DMS153 treated with DMSO at 0.1 percent for 48 hours (cell line): ENCODE measurements at regions not wholly inside any gene's neighbourhood (a gene's known extent, or its start where the extent isn't known, plus 50 kb on each side); places are given as distances from the start of the nearest gene placed in this dataset.

Experiments
- DNase-seq: peaks from one replicate; lab custom pipeline; 2025; ENCODE audit not compliant: unreplicated experiment; lab: John Stamatoyannopoulos, UW

- DNase-seq, result no peak
Measured at GRCh38 chr12:132408626-132409494, 79.5 kb upstream of the GALNT9 start.

GRCh38 chr12:132407992-132408391 lies 78.6 kb upstream of the GALNT9 start:
- DNase-seq, result no peak

- peak; percentile 59 for DNase-seq
Measured at GRCh38 chr12:132407451-132407961, 78.1 kb upstream of the GALNT9 start.

DNA sequence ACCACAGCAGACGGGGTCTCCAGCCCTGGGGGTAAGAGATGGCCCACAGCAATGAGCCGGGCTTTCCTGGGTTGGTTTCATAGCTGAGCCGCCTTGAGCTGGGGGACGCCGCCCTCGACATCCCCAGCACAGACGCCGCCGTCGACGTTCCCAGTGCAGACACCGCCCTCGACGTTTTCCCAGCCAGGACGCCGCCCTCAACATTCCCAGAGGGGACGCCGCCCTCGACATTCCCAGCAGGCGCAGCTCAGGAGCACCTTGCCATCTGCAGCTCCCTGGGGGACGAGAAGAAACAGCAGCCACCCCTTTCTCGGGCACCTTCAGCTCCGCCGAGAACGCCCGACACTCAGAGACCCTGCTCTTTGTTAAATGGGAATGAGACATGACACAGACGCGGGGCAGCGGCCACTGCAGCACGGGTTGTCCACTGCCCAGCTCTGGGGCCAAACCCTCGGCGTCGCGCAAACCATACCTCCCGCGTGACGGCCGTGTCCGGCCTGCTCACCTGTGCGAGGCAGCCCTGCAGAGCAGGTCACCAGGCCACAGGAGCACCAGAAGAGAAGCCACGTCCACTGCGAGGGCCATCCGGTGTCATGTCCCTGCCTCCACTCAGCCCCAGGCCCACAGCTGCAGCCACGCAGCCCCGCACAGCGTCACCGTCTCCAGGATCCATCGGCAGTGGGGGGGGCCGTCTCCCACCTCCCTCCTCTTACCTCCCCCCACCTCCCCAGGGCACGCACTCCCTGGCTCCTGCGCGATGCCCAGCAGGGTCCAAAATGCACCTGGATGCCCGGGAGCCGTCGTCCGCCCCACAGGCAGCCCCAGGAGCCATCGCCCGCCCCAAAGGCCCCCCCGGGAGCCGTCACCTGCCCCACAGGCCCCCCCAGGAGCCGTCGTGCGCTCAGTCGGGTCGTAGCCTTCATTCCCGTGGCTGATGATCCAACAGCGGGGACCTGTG lies 77.4 kb upstream of the GALNT9 start:
- DNase-seq, result no peak

- DNase-seq, result no peak
Measured at GRCh38 chr12:132405742-132406251, 76.4 kb upstream of the GALNT9 start.

DNA sequence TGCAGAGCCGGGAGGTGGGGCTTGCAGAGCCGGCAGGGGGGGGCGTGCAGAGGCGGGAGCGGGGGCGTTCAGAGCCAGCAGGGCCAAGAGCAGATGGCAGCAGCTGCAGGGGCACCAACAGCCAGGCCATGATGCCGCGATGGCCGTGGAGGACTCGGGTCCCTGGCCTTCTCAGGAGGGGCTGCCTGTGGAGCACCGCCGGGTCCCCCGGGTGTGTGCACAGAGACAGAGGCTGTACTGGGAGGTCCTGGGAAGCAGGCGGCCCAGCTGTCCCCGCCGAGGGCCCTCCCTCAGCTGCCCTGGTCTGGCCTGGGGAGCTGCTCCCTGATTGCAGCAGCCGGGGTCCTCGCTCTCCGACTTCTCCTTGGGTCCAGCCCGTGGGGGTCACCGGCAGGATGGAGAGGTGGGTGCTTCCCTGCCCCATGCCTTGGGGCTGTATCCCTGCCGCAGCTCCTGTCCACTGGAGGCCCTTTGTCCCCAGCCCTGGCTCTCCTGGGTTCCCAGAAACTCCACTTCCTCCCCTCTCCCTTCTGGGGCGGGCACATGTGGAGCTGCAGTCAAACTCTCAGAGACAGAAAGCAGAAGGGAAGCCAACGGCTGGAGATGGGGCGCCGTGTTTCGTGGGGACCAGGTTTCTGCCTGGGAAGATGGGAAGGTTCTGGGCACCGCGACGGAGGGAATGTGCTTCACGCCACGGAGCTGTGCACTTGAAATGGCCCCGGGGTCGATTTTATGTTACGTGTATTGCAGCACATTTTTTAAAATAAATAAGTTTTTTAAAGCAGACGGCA lies 75.8 kb upstream of the GALNT9 start:
- DNase-seq, result no peak

DNA sequence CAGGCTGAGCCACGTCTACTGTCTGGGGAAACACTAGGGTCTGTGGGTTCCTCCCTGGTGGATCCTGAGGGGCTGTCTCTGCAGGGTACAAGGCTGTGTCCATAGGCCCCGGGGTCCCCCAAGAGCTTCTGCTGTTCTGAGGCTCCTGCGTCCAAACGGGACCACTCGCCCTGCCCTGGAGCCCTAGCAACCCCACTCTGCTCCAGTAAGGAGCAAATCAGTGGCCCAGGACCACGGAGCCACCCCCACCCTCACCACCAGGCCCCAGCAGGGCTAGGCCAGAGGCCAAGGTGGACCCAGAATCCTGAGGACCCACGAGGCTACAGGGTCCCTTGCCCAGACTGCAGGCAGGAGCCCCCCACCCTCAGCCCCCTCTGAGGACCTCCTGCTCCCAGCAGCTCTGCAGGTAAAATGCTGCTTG lies 75.1 kb upstream of the GALNT9 start:
- no peak for DNase-seq

GRCh38 chr12:132403636-132404434 lies 74.4 kb upstream of the GALNT9 start:
- DNase-seq, result no peak

- DNase-seq, result no peak
Measured at GRCh38 chr12:132402831-132403416, 73.5 kb upstream of the GALNT9 start.

DNA sequence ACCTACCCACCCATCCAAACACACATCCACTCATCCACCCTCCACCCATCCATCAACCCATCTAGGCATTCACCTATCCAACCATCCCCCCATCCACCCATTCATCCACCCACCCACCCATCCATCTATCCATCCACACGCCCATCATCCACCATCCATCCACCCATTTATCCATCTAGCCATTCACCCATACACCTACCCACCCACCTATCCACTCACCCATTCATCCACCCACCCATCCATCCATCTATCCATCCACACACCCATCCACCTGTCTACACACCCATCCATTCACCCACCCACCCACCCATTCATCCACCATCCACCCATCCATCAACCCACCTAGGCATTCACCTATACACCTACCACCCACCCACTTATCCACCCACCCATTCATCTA lies 72.6 kb upstream of the GALNT9 start:
- no peak for DNase-seq

DNA sequence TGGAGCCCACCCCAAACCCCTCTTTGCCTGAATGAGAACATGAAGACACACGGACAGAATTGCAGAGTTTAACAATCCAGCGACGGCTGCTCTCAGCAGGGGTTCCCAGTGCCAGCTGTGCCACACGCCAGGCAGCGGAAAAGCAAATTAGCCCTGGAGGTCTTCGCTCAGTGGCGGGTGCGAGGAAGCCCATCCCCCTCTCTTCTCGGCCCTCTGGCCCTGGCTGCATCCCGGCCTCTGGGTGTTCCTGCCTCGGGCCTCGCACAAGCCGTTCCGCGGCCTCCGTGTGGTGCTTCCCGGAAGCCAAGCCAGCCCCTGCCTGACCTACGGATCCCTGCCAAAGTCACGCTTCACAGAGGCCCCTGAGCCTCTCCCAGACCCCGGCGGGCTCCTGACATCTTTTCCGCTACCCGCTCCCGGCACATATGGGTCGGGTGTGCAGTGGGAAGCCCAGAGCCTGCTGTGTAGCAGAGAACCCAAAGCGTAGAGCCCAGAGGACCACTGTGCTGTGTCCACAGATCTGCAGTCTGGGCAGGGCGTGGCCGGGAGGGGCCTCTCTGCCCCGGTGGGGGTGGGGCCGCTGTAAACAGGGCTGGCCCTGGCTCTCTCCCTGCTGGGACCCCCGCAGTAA lies 70.7 kb upstream of the GALNT9 start:
- DNase-seq, result peak; percentile 29

DNA sequence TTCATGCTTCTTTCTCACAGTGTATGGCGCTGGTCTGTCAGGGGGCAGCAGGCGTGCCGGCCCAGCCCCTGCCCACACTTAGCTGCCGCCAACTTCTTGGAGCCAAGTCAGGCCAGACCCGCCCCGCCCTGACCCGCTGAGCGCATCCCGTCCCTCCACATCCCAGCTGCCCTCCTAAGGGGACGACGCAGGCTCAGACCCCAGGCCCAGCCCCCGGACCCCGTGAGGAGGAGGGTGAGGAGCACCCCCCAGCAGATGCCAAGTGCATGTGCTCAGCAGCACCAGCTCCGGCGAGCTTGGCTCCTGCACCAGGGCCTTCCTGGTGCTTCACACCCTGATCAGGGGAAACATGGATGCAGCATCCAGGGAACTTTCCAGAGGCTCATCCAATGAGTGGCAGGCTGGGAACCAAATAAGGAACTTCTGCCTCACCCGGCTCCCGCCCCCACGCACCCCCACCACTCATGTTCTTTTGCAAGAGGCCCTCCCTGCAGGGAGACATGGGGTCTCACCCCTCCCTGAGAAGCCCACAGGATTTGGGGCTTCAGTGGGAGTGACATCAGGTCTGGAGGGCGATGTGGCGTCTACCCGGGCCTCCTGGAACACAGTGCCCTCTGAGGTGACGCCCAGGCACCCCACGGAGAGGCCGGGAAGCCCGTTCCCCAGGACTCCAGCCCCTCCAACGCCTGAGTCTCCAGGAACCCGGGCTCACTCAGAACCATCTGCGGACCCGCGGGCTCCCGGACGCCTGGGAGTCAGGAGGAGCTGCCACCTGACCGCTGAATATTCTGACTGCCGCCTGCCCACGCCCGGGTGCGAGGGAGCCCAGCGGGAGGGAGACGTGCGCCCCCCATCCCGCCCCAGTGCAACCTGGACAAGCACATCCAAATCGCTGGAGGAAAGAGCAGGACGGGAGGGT lies 70.0 kb upstream of the GALNT9 start:
- peak; percentile 40 for DNase-seq

- peak; percentile 53 for DNase-seq
Measured at GRCh38 chr12:132398386-132398991, 69.1 kb upstream of the GALNT9 start.

- DNase-seq, result no peak
Measured at GRCh38 chr12:132397934-132398385, 68.6 kb upstream of the GALNT9 start.

- peak; percentile 73 for DNase-seq
Measured at GRCh38 chr12:132397152-132397933, 68.0 kb upstream of the GALNT9 start.

- no peak for DNase-seq
Measured at GRCh38 chr12:132396657-132397056, 67.3 kb upstream of the GALNT9 start.

DNA sequence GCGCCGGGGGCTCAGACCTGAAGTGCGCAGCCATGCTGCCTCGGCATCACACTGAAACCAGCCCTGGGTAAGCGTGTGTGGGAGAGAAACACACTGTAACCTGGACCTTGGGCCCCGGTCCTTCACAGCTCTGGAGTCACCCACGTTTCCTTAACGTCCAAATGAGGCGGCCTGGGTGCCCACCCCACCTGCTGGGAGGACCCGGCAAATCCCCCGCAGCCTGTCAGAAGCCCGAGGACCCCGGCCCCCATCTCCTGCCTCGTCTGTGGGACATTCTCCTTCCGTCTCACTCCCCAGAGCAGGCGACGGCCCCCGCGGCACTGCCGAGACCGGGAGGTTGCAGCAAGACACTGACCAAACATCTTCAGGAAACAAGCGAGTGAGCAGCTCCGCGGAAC lies 66.5 kb upstream of the GALNT9 start:
- DNase-seq, result no peak
